ENCODE measurements at regions not wholly inside any gene's neighbourhood (a gene's known extent, or its start where the extent isn't known, plus 50 kb on each side); places are given as distances from the start of the nearest gene placed in this dataset.

- DNase-seq (ENCODE audit: low spot score in 2 of 2): no peak
- H3K27me3 ChIP-seq: no peaks in the 10 kb centered on the region
- H3K27ac ChIP-seq: peak overlapping the region in 1 of 2 donors; percentile 8
- TF ChIP-seq POLR2A (IDR thresholded peaks at IDR 0.05) (no peak), POLR2AphosphoS5 (IDR thresholded peaks at IDR 0.05) (no peak), CTCF (IDR thresholded peaks at IDR 0.05) (no peak)
- intact Hi-C loops (cut with DNase I; ENCODE audit: low total_unique reads): no loop called here
- H3K4me1 ChIP-seq: no peaks in the 10 kb centered on the region
- no peak overlapping the region for H3K4me3 ChIP-seq
- no peaks in the 10 kb centered on the region for H3K9me3 ChIP-seq
- H3K36me3 ChIP-seq: no peaks in the 10 kb centered on the region
Observed at GRCh38 chr7:25431956-25432450, 203.7 kb upstream of the NPVF start.

GRCh38 chr7:25432807-25433206 is 204.5 kb upstream of the NPVF start:
- H3K27ac ChIP-seq: no peak overlapping the region
- no peaks in the 10 kb centered on the region for H3K36me3 ChIP-seq

GRCh38 chr7:25436413-25436812 is 208.1 kb upstream of the NPVF start:
- H3K36me3 ChIP-seq: no peaks in the 10 kb centered on the region
- intact Hi-C loops (cut with DNase I; ENCODE audit: low total_unique reads): no loop called here
- no peak overlapping the region for H3K4me3 ChIP-seq
- H3K9me3 ChIP-seq: peaks cover 12 to 22% of the 10 kb centered on the region in 2 donors
- no peaks in the 10 kb centered on the region for H3K4me1 ChIP-seq
- TF ChIP-seq CTCF (IDR thresholded peaks at IDR 0.05) (no peak), POLR2AphosphoS5 (IDR thresholded peaks at IDR 0.05) (no peak)
- no peaks in the 10 kb centered on the region for H3K27me3 ChIP-seq
- no peak overlapping the region for H3K27ac ChIP-seq
- no peak for DNase-seq (ENCODE audit: low spot score in 2 of 2)

More at GRCh38 chr7:25432807-25433206, 204.5 kb upstream of the NPVF start:
- intact Hi-C loops (cut with DNase I; ENCODE audit: low total_unique reads): no loop called here
- DNase-seq (ENCODE audit: low spot score in 2 of 2): no peak
- no peak for TF ChIP-seq CTCF (IDR thresholded peaks at IDR 0.05)
- TF ChIP-seq POLR2A (IDR thresholded peaks at IDR 0.05): no peak
- no peak for TF ChIP-seq POLR2AphosphoS5 (IDR thresholded peaks at IDR 0.05)
- Histone ChIP-seq H3K27me3 (no peaks in the 10 kb centered on the region), H3K9me3 (no peaks in the 10 kb centered on the region), H3K4me3 (no peak overlapping the region), H3K4me1 (no peaks in the 10 kb centered on the region)

- no peaks in the 10 kb centered on the region for H3K27me3 ChIP-seq
- H3K27ac ChIP-seq: no peak overlapping the region
- no peaks in the 10 kb centered on the region for H3K36me3 ChIP-seq
- intact Hi-C loops (cut with DNase I; ENCODE audit: low total_unique reads): no loop called here
- peaks cover 16 to 30% of the 10 kb centered on the region in 2 donors for H3K9me3 ChIP-seq
- DNase-seq (ENCODE audit: low spot score in 2 of 2): no peak
- H3K4me1 ChIP-seq: no peaks in the 10 kb centered on the region
- no peak overlapping the region for H3K4me3 ChIP-seq
- no peak for TF ChIP-seq POLR2A (IDR thresholded peaks at IDR 0.05)
- TF ChIP-seq CTCF (IDR thresholded peaks at IDR 0.05): no peak
- TF ChIP-seq POLR2AphosphoS5 (IDR thresholded peaks at IDR 0.05): no peak
Observed at GRCh38 chr7:25437308-25437707, 209.0 kb upstream of the NPVF start.

- intact Hi-C loops (cut with DNase I; ENCODE audit: low total_unique reads): no loop called here
- Histone ChIP-seq H3K4me1 (no peaks in the 10 kb centered on the region), H3K9me3 (peaks cover 9 to 24% of the 10 kb centered on the region in 2 donors), H3K36me3 (no peaks in the 10 kb centered on the region), H3K4me3 (no peak overlapping the region), H3K27ac (no peak overlapping the region), H3K27me3 (no peaks in the 10 kb centered on the region)
- DNase-seq (ENCODE audit: low spot score in 2 of 2): no peak
- TF ChIP-seq CTCF (IDR thresholded peaks at IDR 0.05) (no peak), POLR2AphosphoS5 (IDR thresholded peaks at IDR 0.05) (no peak)
Observed at GRCh38 chr7:25444991-25445390, 216.7 kb upstream of the NPVF start.

Data from breast epithelium (tissue), 4 donors.